Sigmoid colon (tissue), 6 donors: ENCODE measurements at regions not wholly inside any gene's neighbourhood (a gene's known extent, or its start where the extent isn't known, plus 50 kb on each side); places are given as distances from the start of the nearest gene placed in this dataset.
A peak's percentile ranks its signal among the peaks of the same experiment; 100 is the strongest.

Experiments used
- DNase-seq: peaks from one replicate; pipeline ENCODE4 v3.0.0-alpha.2; 2019
- H3K27ac ChIP-seq, 4 donors: fragments of 200-600 bp; sonication (generic); one replicate each; pipeline ENCODE4 v1.5.1; 2016 to 2019; ENCODE audit warnings: mild to moderate bottlenecking in 1 of 4
- H3K27me3 ChIP-seq, 3 donors: fragments of 200-600 bp; sonication (generic); one replicate each; pipeline ENCODE4 v1.5.1; 2019; ENCODE audit warnings: mild to moderate bottlenecking in 1 of 3
- H3K36me3 ChIP-seq, 4 donors: fragments of 200-600 bp; sonication (generic); one replicate each; pipeline ENCODE4 v1.5.1; 2016 to 2019
- H3K4me1 ChIP-seq, 4 donors: fragments of 200-600 bp; sonication (generic); one replicate each; pipeline ENCODE4 v1.5.1; 2017 to 2019
- H3K4me3 ChIP-seq, 4 donors: fragments of 200-600 bp; sonication (generic); one replicate each; pipeline ENCODE4 v1.5.1; 2017 to 2019; ENCODE audit warnings: mild to moderate bottlenecking in 2 of 4, moderate library complexity in 1 of 4
- H3K9me3 ChIP-seq, 4 donors: fragments of 200-600 bp in 3 of 4; sonication (generic) in 3 of 4; one replicate each; pipeline versions ENCODE4 v1.5.1 to v1.6.1; 2013 to 2019
- CTCF ChIP-seq, 4 experiments: fragments of 450-650 bp in 3 of 4; fragments of 200-600 bp in 1 of 4; IDR thresholded peaks; one replicate each; pipeline ENCODE4 v1.5.1; 2016 to 2019; ENCODE audit warnings: antibody characterized with exemption in 4 of 4, mild to moderate bottlenecking in 3 of 4, moderate library complexity in 2 of 4
- EP300 ChIP-seq, 4 donors: sonication (generic); formaldehyde crosslinking; IDR thresholded peaks; one replicate each; pipeline ENCODE4 v1.6.1; 2017; ENCODE audit warnings: antibody characterized with exemption in 4 of 4
- POLR2A ChIP-seq, 2 donors: fragments of 450-650 bp; IDR thresholded peaks; one replicate each; pipeline ENCODE4 v1.6.1; 2016; ENCODE audit warnings: antibody characterized with exemption in 2 of 2, mild to moderate bottlenecking in 2 of 2, moderate library complexity in 2 of 2
- POLR2AphosphoS5 ChIP-seq, 4 donors: sonication (generic); formaldehyde crosslinking; IDR thresholded peaks; one replicate each; pipeline ENCODE4 v1.6.1; 2017; ENCODE audit warnings: antibody characterized with exemption in 4 of 4
- WGBS, 2 donors: extraction: QIAGEN DNeasy Blood & Tissue Kit; methylation state at CpG; one replicate each; pipeline ENCODE4 v1.1.7; 2013; 5-methylcytosine and 5-hydroxymethylcytosine counted together
- intact Hi-C: fragments of 100-400 bp; cut with DNase I; formaldehyde crosslinking; loops from one replicate; pipeline ENCODE4 v1.15.1; 2023
- donor health status: healthy with polysubstance abuse.
- donor health status: healthy.

- Histone ChIP-seq H3K36me3 (no peaks in the 10 kb centered on the region), H3K9me3 (no peaks in the 10 kb centered on the region), H3K4me1 (peaks cover 0 to 4% (median 0%) of the 10 kb centered on the region in 4 donors), H3K27me3 (no peaks in the 10 kb centered on the region), H3K27ac (no peak overlapping the region), H3K4me3 (no peak overlapping the region)
- TF ChIP-seq POLR2A (IDR thresholded peaks at IDR 0.05) (no peak), CTCF (IDR thresholded peaks at IDR 0.05) (no peak), POLR2AphosphoS5 (IDR thresholded peaks at IDR 0.05) (peak in 1 of 4 donors; percentile 15)
- intact Hi-C loops, result no loop called here
- WGBS, 2 donors, result 77% methylated on average over 5 of the region's 5 CpGs
- DNase-seq, result no peak
Observed at GRCh38 chr2:123717636-123718334, 307.3 kb upstream of the CNTNAP5 start.

GRCh38 chr2:123720760-123721159 is 304.3 kb upstream of the CNTNAP5 start:
- intact Hi-C loops, result no loop called here
- DNase-seq, result no peak
- no peaks in the 10 kb centered on the region for H3K36me3 ChIP-seq
- no peaks in the 10 kb centered on the region for H3K9me3 ChIP-seq
- TF ChIP-seq POLR2A (IDR thresholded peaks at IDR 0.05) (no peak), POLR2AphosphoS5 (IDR thresholded peaks at IDR 0.05) (no peak), CTCF (IDR thresholded peaks at IDR 0.05) (no peak), EP300 (IDR thresholded peaks at IDR 0.05) (no peak)
- H3K27ac ChIP-seq, result no peak overlapping the region
- peaks cover 0 to 4% (median 0%) of the 10 kb centered on the region in 4 donors for H3K4me1 ChIP-seq
- no peaks in the 10 kb centered on the region for H3K27me3 ChIP-seq
- WGBS, 2 donors, result 57 to 77% methylated on average over 4 of the region's 4 CpGs
- H3K4me3 ChIP-seq, result no peak overlapping the region

- no peaks in the 10 kb centered on the region for H3K27me3 ChIP-seq
- no peak overlapping the region for H3K27ac ChIP-seq
- DNase-seq, result no peak
- no peak overlapping the region for H3K4me3 ChIP-seq
- WGBS, 2 donors, result 83 to 92% methylated on average over 2 of the region's 2 CpGs
- no peaks in the 10 kb centered on the region for H3K4me1 ChIP-seq
- H3K9me3 ChIP-seq, result no peaks in the 10 kb centered on the region
- no peaks in the 10 kb centered on the region for H3K36me3 ChIP-seq
- intact Hi-C loops, result no loop called here
- TF ChIP-seq POLR2A (IDR thresholded peaks at IDR 0.05) (no peak), POLR2AphosphoS5 (IDR thresholded peaks at IDR 0.05) (no peak)
Observed at GRCh38 chr2:123723706-123724105, 301.4 kb upstream of the CNTNAP5 start.

- no peak for TF ChIP-seq EP300 (IDR thresholded peaks at IDR 0.05)
- TF ChIP-seq POLR2AphosphoS5 (IDR thresholded peaks at IDR 0.05), result no peak
- no peak for TF ChIP-seq POLR2A (IDR thresholded peaks at IDR 0.05)
- no peak for TF ChIP-seq CTCF (IDR thresholded peaks at IDR 0.05)
- H3K9me3 ChIP-seq, result peaks cover 0 to 2% (median 0%) of the 10 kb centered on the region in 4 donors
- intact Hi-C loops, result no loop called here
- no peak overlapping the region for H3K27ac ChIP-seq
- H3K27me3 ChIP-seq, result no peaks in the 10 kb centered on the region
- H3K4me3 ChIP-seq, result no peak overlapping the region
- no peak for DNase-seq
- no peaks in the 10 kb centered on the region for H3K4me1 ChIP-seq
- H3K36me3 ChIP-seq, result no peaks in the 10 kb centered on the region
Observed at GRCh38 chr2:123732563-123732962, 292.5 kb upstream of the CNTNAP5 start.

- TF ChIP-seq POLR2AphosphoS5 (IDR thresholded peaks at IDR 0.05) (no peak), POLR2A (IDR thresholded peaks at IDR 0.05) (no peak), CTCF (IDR thresholded peaks at IDR 0.05) (no peak), EP300 (IDR thresholded peaks at IDR 0.05) (no peak)
- no peaks in the 10 kb centered on the region for H3K36me3 ChIP-seq
- no peak overlapping the region for H3K27ac ChIP-seq
- no peaks in the 10 kb centered on the region for H3K27me3 ChIP-seq
- H3K4me1 ChIP-seq, result no peaks in the 10 kb centered on the region
- no peak overlapping the region for H3K4me3 ChIP-seq
- H3K9me3 ChIP-seq, result peaks cover 0 to 2% (median 0%) of the 10 kb centered on the region in 4 donors
- DNase-seq, result no peak
- intact Hi-C loops, result no loop called here
Observed at GRCh38 chr2:123737371-123737770, 287.7 kb upstream of the CNTNAP5 start.
